ENCODE measurements at regions not wholly inside any gene's neighbourhood (a gene's known extent, or its start where the extent isn't known, plus 50 kb on each side); places are given as distances from the start of the nearest gene placed in this dataset.

GRCh38 chrX:17922303-17922702 is 61.2 kb upstream of the RAI2 start:
- no peak for DNase-seq (ENCODE audit: low spot score)

- no peak for DNase-seq (ENCODE audit: low spot score)
These were observed 58.9 kb upstream of the RAI2 start for GRCh38 chrX:17919896-17920446.

- no peak for DNase-seq (ENCODE audit: low spot score)
These were observed 57.0 kb upstream of the RAI2 start for GRCh38 chrX:17917945-17918577.

- no peak for DNase-seq (ENCODE audit: low spot score)
These were observed 52.7 kb upstream of the RAI2 start for GRCh38 chrX:17913801-17914200.
